CD4-positive, alpha-beta T cell treated with Interleukin-4 for 4 hours (primary cell): ENCODE measurements at regions not wholly inside any gene's neighbourhood (a gene's known extent, or its start where the extent isn't known, plus 50 kb on each side); places are given as distances from the start of the nearest gene placed in this dataset.
"Not testable (repeated sequence)": the region's sequence is repeated elsewhere in the genome, so short reads cannot be mapped to it uniquely, and the experiment has no call there.

ENCODE experiments used
- DNase-seq: peaks from one replicate; pipeline ENCODE4 v3.0.0-alpha.2; 2020

DNA sequence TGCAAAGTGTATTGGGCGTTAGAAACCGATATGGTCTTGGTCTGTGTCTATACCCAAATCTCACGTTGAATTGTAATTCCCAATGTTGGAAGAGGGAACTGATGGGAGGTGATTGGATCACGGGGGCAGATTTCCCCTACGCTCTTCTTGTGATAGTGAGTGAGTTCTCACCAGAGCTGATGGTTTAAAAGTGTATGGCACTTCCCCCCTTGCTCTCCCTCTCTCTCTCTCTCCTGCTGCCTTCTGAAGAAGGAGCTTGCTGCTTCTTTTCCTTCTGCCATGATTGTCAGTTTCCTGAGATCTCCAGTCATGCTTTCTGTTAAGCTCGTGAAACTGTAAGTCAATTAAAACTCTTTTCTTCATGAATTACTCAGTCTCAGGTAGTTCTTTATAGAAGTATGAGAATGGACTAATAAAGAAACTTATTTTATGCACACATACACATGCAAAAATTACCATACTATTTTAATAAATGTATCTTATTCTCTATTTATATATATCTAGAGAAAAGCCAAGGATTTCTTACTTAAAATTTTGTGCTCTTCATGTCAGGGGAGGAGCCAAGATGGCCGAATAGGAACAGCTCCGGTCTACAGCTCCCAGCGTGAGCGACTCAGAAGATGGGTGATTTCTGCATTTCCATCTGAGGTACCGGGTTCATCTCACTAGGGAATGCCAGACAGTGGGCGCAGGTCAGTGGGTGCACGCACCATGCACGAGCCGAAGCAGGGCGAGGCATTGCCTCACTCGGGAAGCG, 1891.0 kb upstream of the FLRT2 start:
- no peak for DNase-seq

DNA sequence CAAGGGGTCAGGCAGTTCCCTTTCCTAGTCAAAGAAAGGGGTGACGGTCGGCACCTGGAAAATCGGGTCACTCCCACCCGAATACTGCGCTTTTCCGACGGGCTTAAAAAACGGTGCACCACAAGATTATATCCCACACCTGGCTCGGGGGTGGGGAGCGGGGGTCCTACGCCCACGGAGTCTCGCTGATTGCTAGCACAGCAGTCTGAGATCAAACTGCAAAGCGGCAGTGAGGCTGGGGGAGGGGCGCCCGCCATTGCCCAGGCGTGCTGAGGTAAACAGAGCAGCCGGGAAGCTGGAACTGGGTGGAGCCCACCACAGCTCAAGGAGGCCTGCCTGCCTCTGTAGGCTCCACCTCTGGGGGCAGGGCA, 1890.5 kb upstream of the FLRT2 start:
- DNase-seq = not testable (repeated sequence)

DNA sequence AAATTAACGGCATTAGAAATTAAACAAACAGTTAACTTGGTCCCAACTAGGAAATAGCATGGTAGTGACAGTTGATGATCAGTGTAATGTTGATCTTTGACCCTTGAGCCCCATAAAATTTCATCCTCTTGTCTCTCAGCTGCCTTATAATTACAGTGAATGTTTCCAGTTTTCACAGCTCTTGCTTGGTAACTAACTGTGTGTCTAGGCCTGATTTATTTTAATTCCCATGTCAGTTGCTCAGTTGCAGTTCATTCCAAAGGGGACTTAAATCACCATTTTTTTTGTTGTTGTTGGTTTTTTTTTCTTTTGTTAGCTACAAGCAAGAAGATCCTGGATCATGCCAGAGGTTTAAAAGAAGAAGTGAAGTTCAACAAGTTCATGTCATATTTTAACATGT, 1883.7 kb upstream of the FLRT2 start:
- DNase-seq = no peak

DNA sequence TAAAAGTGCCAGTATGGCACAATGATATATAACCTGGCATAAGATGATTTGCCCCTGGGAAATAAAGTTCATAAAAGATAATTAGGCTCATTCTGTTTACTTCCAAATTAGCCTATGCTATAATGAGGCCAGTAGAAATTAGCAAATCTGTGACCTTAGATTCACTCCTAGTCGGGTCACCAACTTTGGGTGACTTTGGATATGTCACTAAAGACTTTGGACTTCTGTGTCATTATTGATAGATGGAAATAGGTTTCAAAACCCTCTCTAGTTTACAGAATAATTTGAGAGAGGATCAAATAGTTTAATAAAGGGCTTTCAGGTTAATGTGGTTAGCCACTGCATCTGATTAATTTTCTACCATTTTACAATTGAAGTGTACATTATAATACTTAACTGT, 1869.3 kb upstream of the FLRT2 start:
- DNase-seq = no peak

DNA sequence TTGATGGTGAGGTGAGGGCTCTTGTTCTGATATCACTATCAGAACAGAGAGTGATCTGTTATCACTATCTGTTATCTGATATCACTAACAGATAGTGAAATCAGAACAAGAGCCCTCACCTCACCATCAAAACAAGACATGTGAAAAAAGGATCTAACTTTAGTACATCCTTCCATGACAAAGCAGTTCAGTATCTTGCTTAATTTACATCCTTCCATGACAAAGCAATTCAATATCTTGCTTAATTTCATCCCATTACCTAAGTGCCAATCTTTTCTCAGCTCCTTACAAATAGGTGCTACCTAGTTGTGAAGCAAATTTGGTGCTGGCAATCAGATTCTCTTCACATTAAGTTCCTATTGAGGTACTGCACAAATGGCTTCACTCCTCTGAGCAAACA, 1865.6 kb upstream of the FLRT2 start:
- no peak for DNase-seq

DNA sequence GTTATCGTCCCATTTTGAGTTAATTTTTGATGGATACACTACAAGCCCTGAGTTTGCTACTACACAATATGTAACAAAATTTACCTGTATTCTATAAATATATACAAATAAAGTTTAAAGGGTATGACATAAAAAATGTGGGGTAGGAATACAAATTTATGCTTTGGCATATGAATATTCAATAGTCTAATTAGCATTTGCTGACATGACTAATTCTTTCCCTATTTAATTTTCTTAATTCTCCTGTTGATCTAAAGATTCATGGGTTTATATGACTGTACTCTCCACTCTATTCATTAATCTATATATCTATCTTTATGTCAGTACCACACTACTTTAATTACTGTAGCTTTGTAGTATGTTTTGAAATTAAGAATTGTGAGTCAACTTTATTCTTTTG, 1840.7 kb upstream of the FLRT2 start:
- DNase-seq = no peak

DNA sequence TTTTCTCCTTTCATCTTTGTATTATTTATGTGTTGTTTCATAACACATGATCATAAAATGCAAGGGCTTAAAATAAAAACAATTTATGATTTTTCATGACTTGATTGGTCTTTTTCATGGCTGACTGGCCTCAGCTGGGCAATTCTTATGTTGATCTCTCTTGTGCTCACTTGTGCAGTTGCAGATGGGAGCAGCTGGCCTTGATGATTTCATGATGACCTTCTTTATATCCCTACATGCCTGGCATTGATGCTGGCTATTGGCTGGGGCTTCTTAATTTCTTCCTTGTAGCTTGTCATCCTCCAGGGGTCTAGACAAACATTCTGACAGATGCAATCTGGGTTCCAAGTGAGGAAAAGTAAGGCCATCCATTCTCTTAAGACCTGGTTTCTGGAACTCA, 1832.8 kb upstream of the FLRT2 start:
- no peak for DNase-seq

DNA sequence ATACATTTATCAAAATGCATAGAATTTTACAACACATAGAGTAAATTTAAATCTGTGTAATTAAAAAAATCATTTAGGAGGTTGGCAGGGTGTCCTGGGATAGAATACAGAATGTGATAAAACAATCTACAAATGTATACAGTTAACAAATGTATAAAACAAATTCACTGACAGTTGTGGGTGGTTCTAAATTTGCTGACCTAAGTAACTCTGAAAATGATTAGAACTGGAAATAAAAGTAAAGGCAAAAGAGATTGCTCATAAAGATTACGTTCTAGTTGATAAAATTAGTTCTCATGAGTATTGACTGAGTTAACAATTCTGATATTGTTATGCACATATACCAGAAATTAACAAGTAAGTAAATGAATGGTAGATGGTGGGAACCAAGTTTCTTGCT, 1827.3 kb upstream of the FLRT2 start:
- no peak for DNase-seq

DNA sequence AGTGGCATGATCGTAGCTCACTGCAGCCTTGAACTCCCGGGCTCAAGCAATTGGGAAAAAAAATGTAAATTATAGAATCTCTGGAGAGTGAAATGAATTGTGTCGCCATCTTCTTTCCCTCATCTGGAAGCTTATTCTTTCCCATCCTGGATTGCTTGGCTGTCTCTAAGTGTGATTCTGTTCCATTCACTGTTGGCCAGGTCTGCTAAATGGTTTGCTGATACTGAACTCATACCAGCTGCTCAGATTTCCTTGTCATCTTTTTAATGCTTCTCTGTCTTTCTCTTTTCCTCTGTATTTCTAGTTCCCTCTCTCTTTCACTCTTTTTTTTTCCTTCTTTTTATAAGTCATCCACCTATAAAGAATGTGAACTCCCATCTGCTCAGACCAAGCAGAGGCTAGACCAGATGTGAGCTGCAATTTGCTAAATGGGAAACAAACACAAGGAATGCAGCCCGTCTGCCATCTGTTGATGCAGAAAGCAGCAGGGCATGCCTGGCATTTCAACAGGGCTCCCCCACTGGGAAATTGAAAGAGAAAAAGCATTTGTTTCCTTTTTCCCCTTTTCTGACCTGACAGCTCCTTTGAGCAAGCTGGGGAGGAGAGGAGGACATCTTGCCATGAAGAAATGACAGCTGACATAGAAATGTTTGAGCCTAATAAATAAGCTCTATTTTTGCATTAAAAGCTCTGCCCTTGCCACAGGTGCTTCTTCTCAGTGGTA, 1823.6 kb upstream of the FLRT2 start:
- no peak for DNase-seq

DNA sequence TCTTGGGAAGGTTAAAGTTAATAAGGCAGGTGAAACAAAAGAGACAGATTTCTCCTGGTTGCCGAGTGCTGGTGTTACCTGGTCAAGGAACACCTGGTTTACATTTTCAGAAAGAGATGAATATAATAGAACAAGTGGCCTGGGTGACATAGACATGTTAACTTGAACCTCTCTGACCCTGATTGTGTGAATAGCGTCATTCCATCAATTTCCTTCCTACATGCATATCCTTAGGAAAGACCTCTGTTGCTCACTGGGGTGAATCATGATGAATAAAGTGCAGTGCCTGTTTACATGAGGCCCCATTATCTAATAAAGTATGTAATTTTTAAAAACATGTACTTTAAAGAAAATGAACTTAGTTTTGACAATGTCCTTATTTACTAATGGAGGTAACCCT, 1822.9 kb upstream of the FLRT2 start:
- no peak for DNase-seq

DNA sequence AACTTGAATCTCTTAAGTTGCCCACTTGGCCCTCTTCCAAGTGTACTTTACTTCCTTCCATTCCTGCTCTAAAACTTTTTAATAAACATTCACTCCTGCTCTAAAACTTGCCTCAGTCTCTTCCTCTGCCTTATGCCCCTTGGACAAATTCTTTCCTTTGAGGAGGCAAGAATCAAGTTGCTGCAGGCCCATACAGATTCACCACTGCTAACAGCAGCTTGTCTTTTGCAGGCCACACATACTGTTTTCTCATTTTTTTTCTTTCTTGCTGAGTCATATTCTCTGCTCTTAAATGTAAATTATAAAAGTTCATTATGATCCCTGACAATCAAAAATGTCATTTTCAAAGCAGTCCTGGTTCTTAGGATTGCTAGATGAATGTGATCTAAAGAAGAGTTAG, 1820.8 kb upstream of the FLRT2 start:
- DNase-seq = no peak

DNA sequence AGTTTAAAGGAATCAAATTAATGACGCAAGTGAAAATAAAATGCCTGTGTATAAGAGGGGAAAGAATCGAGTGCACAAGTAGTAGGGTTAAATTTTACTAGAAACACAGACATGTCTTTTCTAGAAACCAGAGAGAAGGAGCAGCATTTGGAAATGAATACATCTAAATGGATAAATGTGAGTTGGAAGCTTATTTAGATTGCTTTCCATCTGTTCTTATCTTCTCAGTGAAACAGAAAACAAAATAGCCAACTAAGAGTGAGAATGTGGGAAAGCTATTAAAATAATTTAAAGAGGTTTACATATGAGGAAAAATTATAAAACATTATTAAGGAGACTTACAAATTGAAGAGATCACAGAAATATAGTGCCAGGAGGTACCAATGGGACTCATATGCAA, 1818.9 kb upstream of the FLRT2 start:
- DNase-seq = no peak

DNA sequence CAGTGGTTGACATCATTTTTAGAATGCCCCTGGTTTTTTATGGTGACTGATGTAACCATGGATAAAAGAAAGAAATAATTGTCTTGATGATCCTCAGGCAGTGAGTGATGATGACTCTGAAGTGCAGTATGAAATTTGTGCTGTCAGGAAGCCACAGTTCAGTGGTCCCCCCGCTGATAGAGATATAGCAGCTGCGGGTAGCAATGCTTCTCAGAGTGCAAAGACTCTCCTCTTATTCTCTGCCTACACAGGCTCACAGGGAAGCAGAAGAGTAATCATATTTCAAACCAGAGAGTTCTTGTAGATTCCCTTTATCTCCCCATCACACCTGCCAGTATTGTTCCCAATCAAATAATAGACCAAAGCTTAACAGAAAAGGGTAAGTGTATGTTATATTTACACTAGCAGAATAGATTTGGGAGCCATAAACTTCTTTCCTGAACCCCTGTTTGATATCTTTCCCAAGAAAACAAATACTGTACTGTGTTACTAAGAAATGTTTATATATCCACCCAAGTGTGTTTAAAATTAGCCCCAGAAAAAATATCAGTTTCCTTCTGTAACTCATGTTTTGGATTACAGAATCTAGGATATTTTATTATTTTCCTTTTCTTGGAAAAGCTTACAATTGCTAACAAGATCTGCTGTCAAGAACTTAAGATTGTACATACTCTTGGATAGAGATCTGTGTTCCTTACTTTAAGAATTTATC, 1817.4 kb upstream of the FLRT2 start:
- DNase-seq = no peak

DNA sequence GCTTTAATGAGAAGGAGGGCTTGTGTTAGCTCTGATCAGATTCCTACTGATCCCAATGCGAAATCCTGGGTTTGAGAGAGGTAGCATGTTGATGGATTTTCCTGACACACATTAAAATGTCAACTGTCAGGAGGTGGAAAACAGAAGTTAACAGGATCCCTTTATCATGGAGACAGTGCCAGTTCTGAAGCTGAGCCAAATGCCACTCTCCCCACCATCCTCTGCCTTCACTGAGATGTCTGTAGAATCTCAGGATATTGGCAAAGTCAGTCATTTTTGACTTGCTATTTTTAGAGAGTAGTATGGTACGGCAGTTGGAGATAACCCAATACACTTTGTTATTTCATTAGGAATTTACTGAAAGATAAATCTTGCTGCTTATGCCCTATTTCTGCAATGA, 1816.2 kb upstream of the FLRT2 start:
- no peak for DNase-seq

DNA sequence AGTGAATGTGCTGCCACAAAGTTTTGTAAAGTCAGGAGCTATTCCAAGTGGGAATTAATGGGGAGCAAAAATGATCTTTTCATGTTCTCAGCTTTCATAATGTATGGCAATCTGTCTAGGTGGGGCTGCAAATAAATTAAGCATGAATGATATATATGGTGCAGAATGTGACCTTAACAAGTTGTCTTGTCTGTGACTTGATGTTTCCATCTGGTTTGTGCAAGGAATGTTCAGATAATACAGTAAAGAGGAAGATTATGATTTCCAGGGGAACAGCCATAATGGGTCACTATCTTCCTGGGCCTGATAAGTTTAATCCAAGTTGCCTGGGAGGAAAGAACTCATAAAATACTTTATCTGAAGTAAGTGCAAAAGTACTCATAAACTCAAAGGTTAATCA, 1815.8 kb upstream of the FLRT2 start:
- no peak for DNase-seq

DNA sequence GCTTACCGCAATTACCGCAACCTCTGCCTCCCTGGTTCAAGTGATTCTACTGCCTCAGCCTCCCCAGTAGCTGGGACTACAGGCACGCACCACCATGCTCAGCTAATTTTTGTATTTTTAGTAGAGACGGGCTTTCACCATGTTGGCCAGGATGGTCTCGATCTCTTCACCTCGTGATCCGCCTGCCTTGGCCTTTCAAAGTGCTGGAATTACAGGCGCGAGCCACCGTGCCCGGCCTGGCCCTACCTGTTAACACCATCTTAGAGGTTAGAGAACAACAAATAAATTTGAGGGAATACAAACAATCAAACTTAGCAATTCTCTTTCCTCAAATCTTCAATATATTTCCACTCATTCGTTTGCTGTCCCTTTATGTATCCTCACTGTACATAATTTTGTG, 1810.5 kb upstream of the FLRT2 start:
- not testable (repeated sequence) for DNase-seq

DNA sequence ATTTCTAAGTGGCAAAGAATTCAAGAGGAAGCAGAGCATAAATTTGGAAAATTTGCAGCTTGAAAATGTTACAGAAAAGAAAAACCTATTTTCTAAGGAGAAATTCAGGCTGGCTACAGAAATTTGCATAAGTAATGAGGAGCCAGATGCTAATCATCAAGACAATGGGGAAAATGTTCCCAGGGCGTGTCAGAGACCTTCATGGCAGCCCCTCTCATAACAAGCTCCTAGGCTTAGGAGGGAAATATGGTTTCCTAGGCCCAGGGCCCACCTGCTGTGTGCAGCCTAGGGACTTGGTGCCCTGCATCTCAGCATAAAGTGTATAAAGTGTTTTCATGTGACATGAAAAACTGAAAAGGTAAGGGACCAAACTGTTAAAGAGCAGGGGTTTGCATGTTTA, 1796.3 kb upstream of the FLRT2 start:
- DNase-seq = no peak

DNA sequence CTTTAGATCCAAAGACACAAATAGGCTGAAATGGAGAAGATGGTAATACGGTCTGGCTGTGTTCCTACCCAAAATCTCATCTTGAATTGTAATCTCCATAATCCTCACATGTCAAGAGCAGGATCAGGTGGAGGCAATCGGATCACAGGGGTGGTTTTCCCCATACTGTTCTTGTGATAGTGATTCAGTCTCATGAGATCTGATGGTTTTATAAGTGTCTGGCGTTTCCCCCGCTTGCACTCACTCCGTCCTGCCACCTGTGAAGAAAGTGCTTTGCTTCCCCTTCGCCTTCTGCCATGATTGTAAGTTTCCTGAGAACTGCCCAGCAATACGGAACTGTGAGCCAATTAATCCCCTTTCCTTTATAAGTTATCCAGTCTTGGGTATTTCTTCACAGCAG, 1795.5 kb upstream of the FLRT2 start:
- DNase-seq = no peak

DNA sequence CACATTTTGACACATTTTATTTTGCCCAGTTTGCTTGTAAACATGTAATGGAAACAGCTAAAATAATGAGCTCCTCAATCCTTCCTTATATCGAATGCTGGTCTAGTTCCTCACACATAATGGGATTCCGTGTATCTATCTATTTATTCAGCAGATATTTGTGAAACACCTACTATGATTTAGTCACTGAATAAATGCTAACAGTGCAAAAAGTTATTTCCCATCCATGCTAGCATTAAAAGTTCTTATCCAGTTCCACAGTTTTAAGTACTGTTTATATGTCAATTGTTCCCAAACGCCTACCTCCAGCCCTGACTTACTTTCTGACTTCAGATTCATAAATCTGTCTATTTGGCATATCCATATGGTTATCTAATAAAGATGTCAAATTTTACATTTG, 1788.7 kb upstream of the FLRT2 start:
- no peak for DNase-seq

DNA sequence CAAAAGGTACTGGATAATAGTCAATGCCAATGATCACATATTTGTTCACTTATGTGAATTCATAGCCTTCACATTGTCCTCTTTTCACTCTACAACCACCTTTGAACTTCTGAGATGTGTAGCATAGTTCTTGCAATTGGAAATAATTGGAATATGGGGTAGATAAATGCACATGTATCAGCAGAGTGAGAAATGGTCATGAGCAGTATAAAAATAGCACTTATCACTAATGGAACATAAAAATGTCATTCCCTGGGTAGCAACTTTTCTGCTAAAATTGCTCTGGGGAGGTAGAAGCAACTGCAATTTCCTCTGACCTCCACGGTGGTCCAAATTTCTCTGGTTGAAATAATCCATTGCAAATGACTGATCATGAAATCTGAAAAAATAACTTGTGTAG, 1785.7 kb upstream of the FLRT2 start:
- DNase-seq = no peak

DNA sequence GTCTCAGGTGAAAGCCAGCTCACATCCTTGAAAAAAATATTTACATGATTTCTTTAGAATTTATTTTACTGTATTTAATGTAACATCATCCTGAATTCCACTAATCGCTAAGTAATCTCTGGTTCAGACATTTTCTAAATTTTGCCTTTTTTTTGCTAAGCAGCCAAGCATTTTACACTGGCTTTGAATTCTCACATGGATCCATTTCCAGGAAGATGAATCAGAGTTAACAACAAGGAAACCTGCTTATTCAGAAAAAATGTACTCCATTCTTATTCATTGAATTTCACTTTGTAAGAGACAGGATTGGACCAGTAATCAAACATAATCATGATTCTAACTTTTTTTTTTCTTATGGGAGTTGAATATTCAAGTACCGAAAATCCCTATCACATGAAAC, 1785.1 kb upstream of the FLRT2 start:
- DNase-seq = no peak

DNA sequence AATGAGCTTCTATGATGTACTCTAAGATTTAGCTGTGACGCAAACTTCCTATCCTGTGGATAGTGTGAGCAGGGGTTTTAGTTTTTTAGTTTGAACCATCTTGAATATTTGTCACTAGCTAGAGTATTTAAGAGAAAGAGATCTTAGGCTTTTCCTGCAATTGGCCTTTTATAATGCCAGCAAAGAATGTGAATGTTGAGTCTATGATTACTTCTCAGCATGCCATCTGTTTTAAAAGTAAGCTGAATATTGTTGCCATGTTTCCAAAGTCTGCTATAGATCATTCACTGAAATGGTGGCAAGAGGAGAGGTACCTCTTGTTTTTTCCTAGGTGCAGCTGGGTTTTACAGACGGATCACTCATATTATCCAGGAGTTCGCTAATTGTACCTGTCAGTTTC, 1783.6 kb upstream of the FLRT2 start:
- no peak for DNase-seq

DNA sequence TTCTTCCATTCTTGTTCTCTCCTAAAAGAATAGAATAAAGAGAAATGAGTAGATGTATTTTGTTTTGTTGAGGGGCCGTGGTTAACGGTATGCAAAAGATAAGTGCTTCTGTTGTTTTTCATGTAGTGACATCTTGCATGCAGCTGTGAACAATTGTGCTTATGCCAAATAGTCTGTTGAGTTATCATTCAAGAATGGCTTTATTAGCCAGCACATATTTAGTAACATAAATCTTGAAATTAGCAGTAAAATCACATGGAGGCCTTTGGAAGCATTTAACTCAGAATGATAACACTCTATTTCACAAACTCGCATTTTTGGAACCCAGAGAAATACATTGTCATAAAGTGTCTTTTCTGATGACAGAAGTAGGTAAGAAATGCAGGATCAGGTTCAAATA, 1772.0 kb upstream of the FLRT2 start:
- no peak for DNase-seq
